K562 (cell line): ENCODE measurements at regions not wholly inside any gene's neighbourhood (a gene's known extent, or its start where the extent isn't known, plus 50 kb on each side); places are given as distances from the start of the nearest gene placed in this dataset.

Source experiments
- ATAC-seq: fragments of 200-7000 bp; cut with Tn5 transposase; 3 replicates; pipeline ENCODE4 v1.9.1; 2020; ENCODE audit warnings: moderate library complexity
- BruUV-seq: library from RNA; stranded (reverse); fragments of 400-500 nt; replicated peaks from 2 replicates; lab custom pipeline; 2021; lab: Mats Ljungman, UMichigan
- CTCF ChIA-PET: fragments of 300-600 bp; formaldehyde crosslinking; extraction: SDS; loops from one replicate; lab custom pipeline; 2021; ENCODE audit warnings: low intra/inter-chr PET ratio; lab: Yijun Ruan, JAX
- POLR2A ChIA-PET: fragments of 300-600, 350-650 bp; sonication (Branson Sonifier 250); formaldehyde crosslinking; extraction: SDS; loops from one replicate; lab custom pipeline; 2021; ENCODE audit warnings: antibody characterized with exemption, inconsistent platforms; lab: Yijun Ruan, JAX
- DNase-seq, 4 experiments: peaks; one replicate each; pipeline versions ENCODE4 v3.0.0 to v3.0.0-alpha.2; 2011 to 2018; ENCODE audit warnings: low spot score in 3 of 4, mixed read lengths in 3 of 4; ENCODE audit errors: extremely low read depth in 1 of 4
- FAIRE-seq: peaks from 2 replicates; lab custom pipeline; 2011; peaks lifted over from hg19 to GRCh38; lab: Jason Lieb, UNC
- H2AFZ ChIP-seq: 2 replicates; pipeline ENCODE4 v1.6.0; 2011; ENCODE audit warnings: low read depth, low read length, control low read depth, inconsistent platforms
- H3K27ac ChIP-seq: fragments of 200-600 bp; 3 replicates; pipeline ENCODE4 v1.8.0; 2011; ENCODE audit warnings: low read depth, mild to moderate bottlenecking, control low read depth, inconsistent platforms, low read length, moderate library complexity, mixed read lengths; ENCODE audit errors: extremely low read depth
- H3K27me3 ChIP-seq, 2 experiments: fragments of 300-600 bp in 1 of 2; 2 replicates in 1 of 2; 3 replicates in 1 of 2; pipeline versions ENCODE4 v1.6.0 to v1.8.0; 2011; ENCODE audit warnings: inconsistent platforms in 2 of 2, low read length in 2 of 2, mild to moderate bottlenecking in 1 of 2, mixed read lengths in 1 of 2, moderate library complexity in 1 of 2; ENCODE audit not compliant: control insufficient read depth in 2 of 2, insufficient read depth in 2 of 2
- H3K36me3 ChIP-seq: fragments of 300-600 bp; 3 replicates; pipeline ENCODE4 v1.8.0; 2011; ENCODE audit warnings: mild to moderate bottlenecking, low read length, inconsistent platforms; ENCODE audit not compliant: control insufficient read depth, insufficient read depth
- H3K4me1 ChIP-seq, 2 experiments: fragments of 200-600 bp in 1 of 2; replicated peaks in 1 of 2; 2 replicates in 1 of 2; 3 replicates in 1 of 2; pipeline versions ENCODE4 v1.5.1 to v1.8.0; 2011; ENCODE audit warnings: inconsistent platforms in 2 of 2, low read length in 2 of 2, mild to moderate bottlenecking in 1 of 2, mixed read lengths in 1 of 2, moderate library complexity in 1 of 2; ENCODE audit not compliant: control insufficient read depth in 2 of 2, insufficient read depth in 2 of 2
- H3K4me2 ChIP-seq: 2 replicates; pipeline ENCODE4 v1.6.1; 2011; ENCODE audit warnings: low read length, control low read depth, inconsistent platforms, mixed read lengths; ENCODE audit not compliant: insufficient read depth
- H3K4me3 ChIP-seq: fragments of 200-600 bp; sonication (generic), shearing (Covaris generic); 2 replicates; pipeline ENCODE4 v1.5.1; 2016; ENCODE audit warnings: control low read depth, inconsistent platforms
- H3K79me2 ChIP-seq: fragments of 200-600 bp; 3 replicates; pipeline ENCODE4 v1.8.0; 2011; ENCODE audit warnings: low read length, inconsistent platforms; ENCODE audit not compliant: control insufficient read depth, insufficient read depth
- H3K9ac ChIP-seq, 2 experiments: 2 replicates each; pipeline versions ENCODE4 v1.6.0 to v1.6.1; 2011; ENCODE audit warnings: low read depth in 2 of 2, low read length in 2 of 2, control low read depth in 1 of 2, inconsistent platforms in 1 of 2, mild to moderate bottlenecking in 1 of 2, mixed read lengths in 1 of 2; ENCODE audit not compliant: insufficient read depth in 1 of 2
- H3K9me1 ChIP-seq: one replicate; pipeline ENCODE4 v1.6.0; 2011; ENCODE audit warnings: inconsistent platforms, mild to moderate bottlenecking, low read length, moderate library complexity; ENCODE audit not compliant: control insufficient read depth, insufficient read depth
- H3K9me3 ChIP-seq: replicated peaks from 2 replicates; pipeline ENCODE4 v1.5.1; 2011; ENCODE audit warnings: low read depth, low read length, inconsistent platforms; ENCODE audit not compliant: control insufficient read depth, insufficient read depth
- H4K20me1 ChIP-seq: replicated peaks from 2 replicates; pipeline ENCODE4 v1.6.1; 2011; ENCODE audit warnings: low read length, inconsistent platforms, mixed read lengths; ENCODE audit not compliant: control insufficient read depth, insufficient read depth
- BCLAF1 ChIP-seq, 2 experiments: fragments of 450-650 bp in 1 of 2; IDR thresholded peaks; 2 replicates each; pipeline ENCODE4 v1.6.1; 2011 to 2017; ENCODE audit warnings: low read depth in 2 of 2, antibody characterized with exemption in 1 of 2, borderline replicate concordance in 1 of 2, low read length in 1 of 2, mild to moderate bottlenecking in 1 of 2, mixed read lengths in 1 of 2; ENCODE audit not compliant: control insufficient read depth in 1 of 2
- CBFA2T2 ChIP-seq: fragments of 450-650 bp; conservative IDR thresholded peaks from 2 replicates; pipeline ENCODE4 v1.6.1; 2017; ENCODE audit warnings: mild to moderate bottlenecking
- CBX1 ChIP-seq: sonication (generic); IDR thresholded peaks from 2 replicates; pipeline ENCODE4 v1.6.1; 2016; ENCODE audit warnings: antibody characterized with exemption, low read depth, mild to moderate bottlenecking
- CHD1 ChIP-seq: fragments of 200-600 bp; sonication (generic); IDR thresholded peaks from one replicate; pipeline ENCODE4 v1.6.1; 2012; ENCODE audit warnings: mild to moderate bottlenecking, moderate library complexity, low read length, inconsistent platforms
- EP300 ChIP-seq: IDR thresholded peaks from 2 replicates; pipeline ENCODE4 v1.6.1; 2012; ENCODE audit warnings: low read length, improper control_type of control experiment
- RBM34 ChIP-seq: fragments of 200-400 bp; formaldehyde crosslinking; IDR thresholded peaks from 2 replicates; pipeline ENCODE4 v1.6.1; 2018; ENCODE audit warnings: low read length, borderline replicate concordance; ENCODE audit not compliant: insufficient read depth
- SMARCA4 ChIP-seq: fragments of 450-650 bp; IDR thresholded peaks from 2 replicates; pipeline ENCODE4 v1.6.1; 2016
- ZBTB33 ChIP-seq: sonication (generic); formaldehyde crosslinking; IDR thresholded peaks from 2 replicates; pipeline ENCODE4 v1.8.1; 2023; ENCODE audit warnings: mild to moderate bottlenecking, missing genetic modification reagents
- ZBTB43 ChIP-seq: sonication (generic); formaldehyde crosslinking; IDR thresholded peaks from 2 replicates; pipeline ENCODE4 v1.8.0; 2023; ENCODE audit warnings: mild to moderate bottlenecking, missing genetic modification reagents
- ZNF586 ChIP-seq: fragments of 450-650 bp; formaldehyde crosslinking; conservative IDR thresholded peaks from 2 replicates; pipeline ENCODE4 v1.4.0; 2020; ENCODE audit warnings: mild to moderate bottlenecking, moderate library complexity
- WGBS: fragments of 100-300 bp; shearing (Covaris generic); methylation state at CpG from one replicate; pipeline ENCODE4 v1.1.6; 2016; ENCODE audit warnings: low coverage, mixed read lengths; ENCODE audit not compliant: insufficient coverage; ENCODE audit errors: missing lambda C conversion rate; 5-methylcytosine and 5-hydroxymethylcytosine counted together
- in situ Hi-C: fragments of 300-500 bp; cut with MboI; formaldehyde crosslinking; loops from 4 replicates; pipeline ENCODE4 v1.15.0; 2018; ENCODE audit warnings: inconsistent platforms, mixed read lengths
- intact Hi-C: fragments of 100-400 bp; cut with micrococcal nuclease; formaldehyde crosslinking; loops from 2 replicates; pipeline ENCODE4 v1.14.2; 2022
- TF ChIP-seq, protein P1 (sequence below), 2 experiments: fragments of 450-650 bp in 1 of 2; sonication (generic) in 1 of 2; formaldehyde crosslinking in 1 of 2; IDR thresholded peaks in 1 of 2; conservative IDR thresholded peaks in 1 of 2; 2 replicates each; pipeline versions ENCODE4 v1.6.1 to v1.8.1; 2016 to 2023; ENCODE audit warnings: mild to moderate bottlenecking in 2 of 2, moderate library complexity in 2 of 2, inconsistent platforms in 1 of 2, missing genetic modification reagents in 1 of 2

DNA sequence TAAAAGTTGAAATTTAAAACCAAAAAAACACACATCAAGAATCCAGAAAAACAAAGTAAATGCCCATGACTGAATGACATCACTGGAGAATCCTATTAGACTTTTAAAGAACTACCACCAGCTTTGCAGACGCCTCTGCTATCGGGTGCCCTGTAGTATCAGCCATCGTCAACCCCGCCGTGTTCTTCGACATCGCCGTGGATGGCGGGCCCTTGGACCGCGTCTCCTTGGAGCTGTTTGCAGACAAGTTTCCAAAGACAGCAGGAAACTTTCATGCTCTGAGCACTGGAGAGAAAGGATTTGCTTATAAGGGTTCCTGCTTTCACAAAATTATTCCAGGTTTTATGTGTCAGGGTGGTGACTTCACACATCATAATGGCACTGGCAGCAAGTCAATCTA lies 201.9 kb downstream of the DMAC1 start (continued):
- no peak for TF ChIP-seq ZBTB33 (CRISPR knock-in tag)

DNA sequence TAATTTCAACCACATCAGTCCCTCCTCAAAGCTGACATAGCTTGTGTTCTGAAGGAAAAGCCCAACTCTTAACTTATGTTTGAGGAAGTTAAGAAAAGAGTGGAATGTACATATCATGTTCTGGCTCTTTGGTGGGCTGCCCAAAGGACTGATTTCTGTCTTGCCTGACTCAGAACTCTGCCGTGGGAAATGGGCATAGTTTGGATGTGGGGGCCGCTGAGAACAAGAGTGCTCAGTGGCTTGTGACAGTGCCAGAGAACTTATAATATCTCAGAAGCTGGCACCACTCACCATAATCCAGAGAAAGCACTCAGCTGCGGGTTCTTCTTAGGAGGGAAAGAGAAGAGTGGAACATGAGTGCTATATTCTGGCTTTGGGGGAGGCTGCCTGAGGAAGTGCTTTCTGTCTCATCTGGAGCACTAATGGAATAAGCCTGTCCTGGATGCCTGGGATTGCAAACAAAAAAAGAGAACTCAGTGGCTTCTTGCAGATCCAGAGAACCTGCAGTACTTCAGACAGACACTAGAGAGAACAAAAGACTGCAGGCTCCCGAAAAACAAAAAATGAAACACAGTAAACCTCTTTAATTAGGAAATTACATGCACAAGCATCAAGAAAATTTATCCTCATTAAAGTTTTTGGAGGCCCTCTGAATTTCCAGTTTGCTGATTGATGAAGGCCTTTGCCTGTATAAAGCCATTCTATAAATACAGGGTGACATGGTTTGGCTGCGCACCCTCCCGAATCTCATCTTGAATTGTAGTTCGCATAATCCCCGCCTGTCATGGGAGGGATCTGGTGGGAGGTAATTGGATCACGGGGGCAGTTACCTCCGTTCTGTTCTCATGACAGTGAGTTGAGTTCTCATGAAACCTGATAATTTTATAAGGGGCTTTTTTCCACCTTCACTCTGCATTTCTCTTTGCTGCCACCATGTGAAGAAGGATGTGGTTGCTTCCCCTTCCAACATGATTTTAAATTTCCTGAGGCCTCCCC lies 207.0 kb downstream of the DMAC1 start:
- CTCF ChIA-PET, result no interaction called here

More for the DNA sequence above, 207.0 kb downstream of the DMAC1 start:
- 3% methylated on average over 10 of the region's 10 CpGs for WGBS
- in situ Hi-C loops, result no loop called here
- H3K36me3 ChIP-seq, result no peaks in the 10 kb centered on the region
- TF ChIP-seq ZBTB43 (CRISPR knock-in tag), result no peak
- no peak for TF ChIP-seq BCLAF1 (IDR thresholded peaks at IDR 0.05; ENCODE audit: borderline replicate concordance in 1 of 2, control insufficient read depth in 1 of 2, low read depth in 2 of 2, low read length in 1 of 2)
- TF ChIP-seq CHD1, result no peak
- TF ChIP-seq SMARCA4, result no peak
- TF ChIP-seq CBX1, result no peak
- no peak for TF ChIP-seq RBM34
- no peak for TF ChIP-seq CBFA2T2
- TF ChIP-seq ZNF586, result no peak
- TF ChIP-seq, protein P1, sequence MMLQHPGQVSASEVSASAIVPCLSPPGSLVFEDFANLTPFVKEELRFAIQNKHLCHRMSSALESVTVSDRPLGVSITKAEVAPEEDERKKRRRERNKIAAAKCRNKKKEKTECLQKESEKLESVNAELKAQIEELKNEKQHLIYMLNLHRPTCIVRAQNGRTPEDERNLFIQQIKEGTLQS (IDR thresholded peaks at IDR 0.05), result no peak
- TF ChIP-seq, protein P1 (CRISPR knock-in tag; conservative IDR thresholded peaks at IDR 0.05), result no peak
- no peak for TF ChIP-seq EP300
- no peak overlapping the region for H3K4me3 ChIP-seq
- H3K27ac ChIP-seq, result no peak overlapping the region
- H3K9ac ChIP-seq, result no peak overlapping the region
- H3K27me3 ChIP-seq, result no peaks in the 10 kb centered on the region
- intact Hi-C loops, result no loop called here
- DNase-seq (no peak), FAIRE-seq (no peak), ATAC-seq (no peak)
- no peaks in the 10 kb centered on the region for H4K20me1 ChIP-seq
- no TSS peak for BruUV-seq
- H3K4me1 ChIP-seq, result no peaks in the 10 kb centered on the region
- no peak overlapping the region for H2AFZ ChIP-seq
- H3K79me2 ChIP-seq, result no peaks in the 10 kb centered on the region
- POLR2A ChIA-PET, result no interaction called here
- H3K9me3 ChIP-seq, result no peaks in the 10 kb centered on the region
- H3K4me2 ChIP-seq, result no peak overlapping the region
- H3K9me1 ChIP-seq, result no peaks in the 10 kb centered on the region
